HG02759 (cell line): ENCODE measurements at regions not wholly inside any gene's neighbourhood (a gene's known extent, or its start where the extent isn't known, plus 50 kb on each side); places are given as distances from the start of the nearest gene placed in this dataset.

Source experiments
- ATAC-seq: cut with Tn5 transposase; IDR thresholded peaks from one replicate; pipeline ENCODE4 v1.9.1; 2021; ENCODE audit warnings: mild to moderate bottlenecking, moderate library complexity; ENCODE audit not compliant: unreplicated experiment

DNA sequence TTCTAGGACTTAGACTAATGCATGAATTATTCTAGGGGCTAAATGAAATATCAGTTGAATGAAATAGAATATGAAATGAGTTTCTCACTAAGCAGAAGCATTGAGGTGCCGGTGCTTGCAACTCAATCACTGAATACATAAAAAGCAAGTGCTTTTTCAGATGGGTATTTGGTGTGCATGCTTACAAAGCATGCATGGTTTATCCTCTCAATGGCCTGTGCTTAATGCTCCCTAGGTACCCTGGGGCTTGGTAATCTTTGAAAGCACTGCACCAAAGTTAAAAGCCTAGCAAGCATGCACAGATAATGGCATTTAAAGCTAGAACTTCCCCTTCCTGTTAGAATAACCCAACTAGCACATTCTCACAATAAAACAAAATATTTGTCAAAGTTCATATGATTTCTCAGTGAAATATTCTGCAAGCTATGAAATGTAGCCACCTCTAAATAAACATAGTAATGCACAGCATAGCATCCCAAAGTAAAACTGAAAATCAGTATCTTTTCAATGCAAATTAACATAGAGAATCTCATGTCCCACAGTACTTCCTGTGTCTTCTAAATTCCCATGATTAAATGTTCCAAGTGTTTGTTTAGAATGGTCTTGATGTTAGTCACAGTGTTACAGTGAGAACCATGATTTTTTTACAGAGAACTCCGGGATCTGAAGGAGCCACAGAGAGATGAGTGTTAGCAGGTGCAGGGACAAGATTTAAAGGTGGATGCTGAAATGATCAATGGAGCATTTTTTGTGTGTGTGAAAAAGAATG is 143.4 kb upstream of the CDH6 start:
- no peak for ATAC-seq

DNA sequence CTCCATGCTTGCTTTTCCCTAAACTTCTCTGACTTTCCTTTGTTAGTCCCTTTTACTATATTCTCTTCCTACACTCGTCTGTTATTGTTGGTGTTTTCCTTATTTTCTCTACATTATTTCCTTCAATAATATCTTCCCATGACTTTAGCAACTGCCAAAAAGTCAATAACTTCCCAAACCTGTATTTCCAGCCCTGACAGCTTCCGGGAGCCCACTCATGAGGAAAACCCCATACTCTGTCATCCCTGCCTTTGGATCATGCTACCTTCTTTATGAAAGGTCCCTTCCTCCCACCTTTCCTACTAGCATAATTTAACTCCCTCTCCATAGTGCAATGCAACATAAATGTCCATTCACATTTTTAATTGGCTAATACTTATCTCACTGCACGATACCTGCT is 144.0 kb upstream of the CDH6 start:
- no peak for ATAC-seq

DNA sequence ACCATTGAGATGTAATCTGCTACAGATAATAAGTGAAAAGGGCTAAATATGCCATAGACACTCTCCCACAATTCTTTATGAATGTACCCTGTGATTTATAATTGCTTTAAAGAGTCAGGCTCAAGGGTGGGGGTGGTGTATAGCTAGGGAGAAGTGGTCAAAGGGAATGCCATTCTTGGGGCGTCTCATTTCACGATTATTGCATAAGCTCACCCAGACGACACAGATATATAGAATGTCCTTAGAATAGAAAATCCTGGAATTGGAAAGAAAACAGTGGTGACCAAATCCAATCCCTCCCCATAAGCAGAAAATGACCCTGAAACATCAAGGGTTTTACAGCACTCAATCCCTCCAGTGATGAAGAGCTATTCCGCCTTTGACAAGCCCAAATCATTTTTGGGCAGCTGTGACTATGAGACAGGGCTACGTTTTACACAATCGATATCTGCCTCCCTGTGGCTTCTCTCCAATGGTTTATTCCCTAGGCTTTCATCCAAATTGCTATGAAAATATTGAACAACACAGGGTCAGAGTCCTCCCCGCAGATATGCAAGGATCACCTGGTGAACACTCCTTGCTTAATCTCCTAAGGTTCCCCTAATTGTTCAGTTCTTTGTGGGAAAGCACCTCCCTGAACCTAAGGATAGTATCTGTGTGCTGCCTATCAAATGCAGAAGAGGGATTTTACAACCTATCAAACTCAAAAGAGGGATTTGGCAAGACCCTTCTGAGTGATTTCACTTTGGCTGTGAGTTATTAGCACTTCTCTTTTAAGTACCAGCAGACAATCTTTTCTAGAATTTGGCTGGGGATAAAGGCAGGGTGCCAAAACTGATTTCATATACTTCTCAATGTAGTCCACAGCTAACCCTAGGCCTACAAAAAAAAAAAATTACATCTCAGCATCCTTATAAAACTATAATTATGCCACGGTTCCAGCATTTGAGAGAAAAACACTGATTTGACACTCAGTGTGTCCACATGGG is 144.9 kb upstream of the CDH6 start:
- ATAC-seq: no peak

- no peak for ATAC-seq
Measured at GRCh38 chr5:31047621-31048020, 145.9 kb upstream of the CDH6 start.

GRCh38 chr5:31047007-31047406 is 146.5 kb upstream of the CDH6 start:
- ATAC-seq: no peak

DNA sequence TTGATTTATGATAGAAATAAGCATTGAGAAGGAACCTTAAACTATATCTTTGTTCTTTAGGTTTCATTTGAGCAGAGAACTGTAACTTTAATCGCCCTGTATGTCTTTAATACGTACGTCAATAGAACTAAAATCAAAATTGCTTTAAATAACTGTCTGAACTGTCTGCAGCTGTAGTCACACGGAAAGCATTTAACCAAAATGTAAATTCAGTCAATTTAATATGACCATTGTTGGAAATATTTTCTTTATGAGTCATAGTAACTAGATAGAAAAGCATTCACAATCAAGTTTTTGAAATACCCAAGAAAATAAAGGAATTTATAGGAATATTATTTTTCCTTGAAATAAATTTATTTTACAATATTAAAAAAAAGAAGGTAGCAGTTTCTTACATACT is 157.1 kb upstream of the CDH6 start:
- ATAC-seq: no peak

- no peak for ATAC-seq
Measured at GRCh38 chr5:31033295-31033694, 160.2 kb upstream of the CDH6 start.

DNA sequence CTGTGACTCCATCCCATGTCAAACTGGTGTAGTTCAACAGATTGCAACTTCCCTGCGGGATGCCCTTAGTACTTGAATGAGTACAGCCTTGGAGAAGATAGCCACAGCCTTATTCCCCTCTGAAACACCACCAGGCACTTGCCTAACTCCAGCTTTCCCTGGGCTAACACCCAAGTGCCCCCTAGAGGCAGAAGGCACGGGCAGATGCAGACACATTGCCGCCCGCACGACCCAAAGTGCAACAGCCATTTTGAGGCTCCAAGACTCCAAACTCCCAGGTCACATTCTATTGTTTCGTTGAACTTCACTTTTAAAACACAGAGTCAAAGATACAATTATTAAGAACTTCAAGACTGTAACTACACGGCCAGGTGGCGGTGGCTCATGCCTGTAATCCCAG is 163.6 kb upstream of the CDH6 start:
- ATAC-seq: no peak

DNA sequence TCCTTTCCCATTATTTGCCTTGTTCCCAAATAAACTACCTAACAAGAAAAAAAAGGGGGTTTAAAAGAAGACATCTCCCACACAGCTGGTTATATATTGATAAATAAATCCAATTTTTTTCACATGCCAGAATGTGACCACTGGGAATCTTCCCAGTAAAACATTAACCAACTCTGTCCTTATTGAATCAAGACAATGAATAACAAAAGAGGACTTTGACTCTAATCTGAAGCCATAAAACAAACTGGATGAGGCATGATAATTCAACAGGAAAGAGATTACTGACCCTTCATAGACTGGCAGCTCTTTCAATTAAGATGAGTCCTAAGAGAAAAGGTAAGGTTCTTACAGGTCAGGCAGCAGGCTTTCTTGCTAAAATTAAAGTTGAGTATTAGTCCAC is 165.8 kb upstream of the CDH6 start:
- no peak for ATAC-seq

DNA sequence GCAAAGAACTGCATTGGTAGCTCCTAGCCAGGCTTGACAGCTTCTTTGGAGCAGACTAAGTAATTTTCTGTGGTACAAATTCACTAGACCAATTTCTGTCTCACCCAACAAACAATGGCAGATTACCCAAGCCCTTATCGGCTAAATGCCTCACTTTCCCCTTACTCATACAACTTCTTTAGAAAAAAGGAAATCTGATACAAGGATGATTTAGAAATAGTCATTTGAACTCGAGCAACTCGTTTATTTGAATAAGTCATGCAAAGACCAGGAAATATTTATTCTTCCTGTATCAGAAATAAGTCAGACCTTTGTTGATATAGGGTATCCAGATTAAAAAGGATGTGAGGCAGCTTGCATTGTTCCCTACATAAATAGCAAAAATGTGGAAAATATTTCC is 170.4 kb upstream of the CDH6 start:
- no peak for ATAC-seq

GRCh38 chr5:31021181-31021624 is 172.3 kb upstream of the CDH6 start:
- ATAC-seq: no peak

GRCh38 chr5:31008231-31008630 is 185.3 kb upstream of the CDH6 start:
- no peak for ATAC-seq

GRCh38 chr5:31007672-31008071 is 185.8 kb upstream of the CDH6 start:
- no peak for ATAC-seq

- no peak for ATAC-seq
Measured at GRCh38 chr5:31000287-31000686, 193.2 kb upstream of the CDH6 start.

DNA sequence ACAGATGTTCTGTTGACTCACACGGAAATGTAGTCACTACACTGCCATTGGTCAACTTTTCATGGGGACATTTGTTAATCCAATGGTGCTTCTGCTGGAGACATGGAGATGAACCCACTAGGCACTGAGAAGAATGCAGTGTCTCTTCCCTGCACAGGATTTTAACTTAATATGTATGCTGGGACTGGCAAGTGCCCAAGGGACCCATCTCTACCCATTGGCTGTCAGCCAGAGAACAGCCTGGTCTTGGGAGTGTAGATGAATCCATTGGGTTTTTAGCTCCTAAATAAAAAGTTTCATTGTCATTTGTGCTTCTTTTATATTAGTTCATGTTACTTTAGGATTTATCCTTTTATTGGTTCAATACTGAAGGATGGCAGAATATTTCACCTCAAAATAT is 195.8 kb upstream of the CDH6 start:
- ATAC-seq: no peak

- ATAC-seq: no peak
Measured at GRCh38 chr5:30994902-30995301, 198.6 kb upstream of the CDH6 start.

GRCh38 chr5:30994176-30994575 is 199.3 kb upstream of the CDH6 start:
- no peak for ATAC-seq

DNA sequence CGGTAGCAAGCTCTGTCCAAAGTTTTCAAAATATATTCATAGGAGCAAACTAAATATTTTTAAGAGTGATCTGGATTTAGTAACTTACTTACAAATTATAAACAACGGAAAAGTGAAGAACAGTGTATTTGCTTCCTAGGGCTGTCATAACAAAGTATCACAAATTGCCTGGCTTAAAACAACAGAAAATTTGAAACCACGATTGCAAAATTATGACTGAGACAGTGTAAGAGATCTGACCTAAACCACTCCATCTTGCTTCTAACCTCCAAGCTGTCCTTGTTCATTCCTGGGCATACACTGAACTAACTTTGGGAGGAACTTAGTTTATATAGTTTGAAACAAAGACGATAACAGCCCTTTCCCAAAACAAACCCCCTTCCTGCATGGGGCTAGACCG is 202.0 kb upstream of the CDH6 start:
- ATAC-seq: no peak

- no peak for ATAC-seq
Measured at GRCh38 chr5:30981576-30981975, 211.9 kb upstream of the CDH6 start.

GRCh38 chr5:30968971-30969370 is 224.5 kb upstream of the CDH6 start:
- no peak for ATAC-seq

- no peak for ATAC-seq
Measured at GRCh38 chr5:30960036-30960435, 233.4 kb upstream of the CDH6 start.

DNA sequence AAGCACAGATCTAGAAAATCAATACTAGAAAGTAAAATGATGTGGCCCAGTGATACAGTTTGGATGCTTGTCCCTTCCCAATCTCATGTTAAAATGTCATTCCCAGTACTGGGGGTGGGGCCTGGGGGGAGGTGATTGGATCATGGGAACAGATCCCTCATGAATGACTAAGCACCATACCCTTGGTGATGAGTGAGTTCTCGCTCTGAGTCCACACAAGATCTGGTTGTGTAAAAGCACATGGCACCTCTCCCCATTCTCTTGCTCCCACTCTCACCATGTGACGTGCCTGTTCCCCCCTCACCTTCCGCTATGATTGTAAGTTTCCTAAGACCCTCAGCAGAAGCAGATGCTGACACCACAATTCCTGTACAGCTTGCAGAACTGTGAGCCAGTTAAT is 234.2 kb upstream of the CDH6 start:
- ATAC-seq: no peak
